ENCODE measurements at regions not wholly inside any gene's neighbourhood (a gene's known extent, or its start where the extent isn't known, plus 50 kb on each side); places are given as distances from the start of the nearest gene placed in this dataset.

DNA sequence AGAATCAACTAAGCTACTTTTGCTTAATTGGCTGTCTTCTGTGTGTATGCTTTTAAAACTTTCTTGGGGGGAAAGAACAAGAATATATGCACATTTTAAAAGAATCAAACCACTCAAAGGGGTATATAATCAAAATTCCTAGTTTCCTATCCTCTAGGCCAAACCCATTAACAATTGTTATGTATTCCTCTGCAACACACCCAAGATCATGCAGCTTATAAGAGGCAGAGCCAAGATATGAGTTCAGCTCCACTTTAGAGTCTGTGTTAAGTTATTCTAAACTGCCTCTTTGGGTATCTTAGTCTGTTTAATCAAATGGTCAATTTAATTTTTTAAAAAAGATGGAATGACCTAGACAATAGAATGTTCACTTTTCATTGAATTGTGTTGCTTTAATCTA lies 326.1 kb upstream of the IL12A start:
- TF ChIP-seq POLR2AphosphoS5 (IDR thresholded peaks at IDR 0.05; ENCODE audit: low read depth): no peak
- TF ChIP-seq JUNB (IDR thresholded peaks at IDR 0.05; ENCODE audit: unreplicated experiment): no peak
- TF ChIP-seq EZH2 (IDR thresholded peaks at IDR 0.05; ENCODE audit: low read depth, unreplicated experiment): no peak
- TF ChIP-seq, protein P1, sequence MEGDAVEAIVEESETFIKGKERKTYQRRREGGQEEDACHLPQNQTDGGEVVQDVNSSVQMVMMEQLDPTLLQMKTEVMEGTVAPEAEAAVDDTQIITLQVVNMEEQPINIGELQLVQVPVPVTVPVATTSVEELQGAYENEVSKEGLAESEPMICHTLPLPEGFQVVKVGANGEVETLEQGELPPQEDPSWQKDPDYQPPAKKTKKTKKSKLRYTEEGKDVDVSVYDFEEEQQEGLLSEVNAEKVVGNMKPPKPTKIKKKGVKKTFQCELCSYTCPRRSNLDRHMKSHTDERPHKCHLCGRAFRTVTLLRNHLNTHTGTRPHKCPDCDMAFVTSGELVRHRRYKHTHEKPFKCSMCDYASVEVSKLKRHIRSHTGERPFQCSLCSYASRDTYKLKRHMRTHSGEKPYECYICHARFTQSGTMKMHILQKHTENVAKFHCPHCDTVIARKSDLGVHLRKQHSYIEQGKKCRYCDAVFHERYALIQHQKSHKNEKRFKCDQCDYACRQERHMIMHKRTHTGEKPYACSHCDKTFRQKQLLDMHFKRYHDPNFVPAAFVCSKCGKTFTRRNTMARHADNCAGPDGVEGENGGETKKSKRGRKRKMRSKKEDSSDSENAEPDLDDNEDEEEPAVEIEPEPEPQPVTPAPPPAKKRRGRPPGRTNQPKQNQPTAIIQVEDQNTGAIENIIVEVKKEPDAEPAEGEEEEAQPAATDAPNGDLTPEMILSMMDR (conservative IDR thresholded peaks at IDR 0.05; ENCODE audit: low read depth in 2 of 2): no peak
- TF ChIP-seq EZH2phosphoT487 (IDR thresholded peaks at IDR 0.05; ENCODE audit: unreplicated experiment): no peak
- TF ChIP-seq, protein P2, sequence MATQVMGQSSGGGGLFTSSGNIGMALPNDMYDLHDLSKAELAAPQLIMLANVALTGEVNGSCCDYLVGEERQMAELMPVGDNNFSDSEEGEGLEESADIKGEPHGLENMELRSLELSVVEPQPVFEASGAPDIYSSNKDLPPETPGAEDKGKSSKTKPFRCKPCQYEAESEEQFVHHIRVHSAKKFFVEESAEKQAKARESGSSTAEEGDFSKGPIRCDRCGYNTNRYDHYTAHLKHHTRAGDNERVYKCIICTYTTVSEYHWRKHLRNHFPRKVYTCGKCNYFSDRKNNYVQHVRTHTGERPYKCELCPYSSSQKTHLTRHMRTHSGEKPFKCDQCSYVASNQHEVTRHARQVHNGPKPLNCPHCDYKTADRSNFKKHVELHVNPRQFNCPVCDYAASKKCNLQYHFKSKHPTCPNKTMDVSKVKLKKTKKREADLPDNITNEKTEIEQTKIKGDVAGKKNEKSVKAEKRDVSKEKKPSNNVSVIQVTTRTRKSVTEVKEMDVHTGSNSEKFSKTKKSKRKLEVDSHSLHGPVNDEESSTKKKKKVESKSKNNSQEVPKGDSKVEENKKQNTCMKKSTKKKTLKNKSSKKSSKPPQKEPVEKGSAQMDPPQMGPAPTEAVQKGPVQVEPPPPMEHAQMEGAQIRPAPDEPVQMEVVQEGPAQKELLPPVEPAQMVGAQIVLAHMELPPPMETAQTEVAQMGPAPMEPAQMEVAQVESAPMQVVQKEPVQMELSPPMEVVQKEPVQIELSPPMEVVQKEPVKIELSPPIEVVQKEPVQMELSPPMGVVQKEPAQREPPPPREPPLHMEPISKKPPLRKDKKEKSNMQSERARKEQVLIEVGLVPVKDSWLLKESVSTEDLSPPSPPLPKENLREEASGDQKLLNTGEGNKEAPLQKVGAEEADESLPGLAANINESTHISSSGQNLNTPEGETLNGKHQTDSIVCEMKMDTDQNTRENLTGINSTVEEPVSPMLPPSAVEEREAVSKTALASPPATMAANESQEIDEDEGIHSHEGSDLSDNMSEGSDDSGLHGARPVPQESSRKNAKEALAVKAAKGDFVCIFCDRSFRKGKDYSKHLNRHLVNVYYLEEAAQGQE (IDR thresholded peaks at IDR 0.05; ENCODE audit: unreplicated experiment): no peak
